Neural progenitor cell (in vitro differentiated cells): ENCODE measurements at regions not wholly inside any gene's neighbourhood (a gene's known extent, or its start where the extent isn't known, plus 50 kb on each side); places are given as distances from the start of the nearest gene placed in this dataset.

Experiments
- DNase-seq: peaks from one replicate; pipeline ENCODE4 v3.0.0-alpha.2; 2016; ENCODE audit warnings: low spot score
- H2AFZ ChIP-seq: fragments of 200-600 bp; sonication (generic); replicated peaks from 2 replicates; pipeline ENCODE4 v1.6.1; 2016; ENCODE audit warnings: antibody characterized with exemption
- H3F3A ChIP-seq: fragments of 200-600 bp; sonication (generic); 2 replicates; pipeline ENCODE4 v1.6.1; 2016; ENCODE audit warnings: antibody characterized with exemption, low read depth
- H3K27ac ChIP-seq: fragments of 200-600 bp; sonication (generic); 2 replicates; pipeline ENCODE4 v1.5.1; 2016; ENCODE audit warnings: mild to moderate bottlenecking
- H3K27me3 ChIP-seq: fragments of 200-600 bp; sonication (generic); 2 replicates; pipeline ENCODE4 v1.6.1; 2016; ENCODE audit warnings: mild to moderate bottlenecking, moderate library complexity
- H3K36me3 ChIP-seq: fragments of 200-600 bp; sonication (generic); 2 replicates; pipeline ENCODE4 v1.5.1; 2016
- H3K4me1 ChIP-seq: fragments of 200-600 bp; sonication (generic); 2 replicates; pipeline ENCODE4 v1.6.1; 2016; ENCODE audit warnings: mixed run types
- H3K4me2 ChIP-seq: fragments of 200-600 bp; sonication (generic); 2 replicates; pipeline ENCODE4 v1.6.1; 2016
- H3K4me3 ChIP-seq: fragments of 200-600 bp; sonication (generic); 2 replicates; pipeline ENCODE4 v1.5.1; 2016
- H3K79me2 ChIP-seq: fragments of 200-600 bp; sonication (generic); 2 replicates; pipeline ENCODE4 v1.6.1; 2016; ENCODE audit warnings: low read depth
- H3K9ac ChIP-seq: fragments of 200-600 bp; sonication (generic); 2 replicates; pipeline ENCODE4 v1.6.1; 2016
- H3K9me3 ChIP-seq: fragments of 200-600 bp; sonication (generic); 2 replicates; pipeline ENCODE4 v1.5.1; 2016; ENCODE audit warnings: low read depth
- H4K20me1 ChIP-seq: fragments of 200-600 bp; sonication (generic); 2 replicates; pipeline ENCODE4 v1.6.1; 2016; ENCODE audit warnings: low read depth
- H3K27ac Mint-ChIP-seq: 3 replicates; pipeline ENCODE4 v1.8.0; 2021; ENCODE audit warnings: mixed read lengths
- H3K27me3 Mint-ChIP-seq: 2 replicates; pipeline ENCODE4 v1.8.0; 2022; ENCODE audit warnings: low read depth, mild to moderate bottlenecking, inconsistent platforms, moderate library complexity, mixed read lengths; ENCODE audit not compliant: insufficient read depth
- H3K36me3 Mint-ChIP-seq: 3 replicates; pipeline ENCODE4 v1.8.0; 2021; ENCODE audit warnings: mixed read lengths
- H3K4me1 Mint-ChIP-seq: 3 replicates; pipeline ENCODE4 v1.8.0; 2021; ENCODE audit warnings: mixed read lengths
- H3K4me3 Mint-ChIP-seq: 3 replicates; pipeline ENCODE4 v1.8.0; 2021; ENCODE audit warnings: mild to moderate bottlenecking, moderate library complexity, mixed read lengths
- H3K9me3 Mint-ChIP-seq: 3 replicates; pipeline ENCODE4 v1.8.0; 2020; ENCODE audit warnings: mixed read lengths
- EZH2 ChIP-seq: fragments of 200-600 bp; sonication (generic); IDR thresholded peaks from 2 replicates; pipeline ENCODE4 v1.6.1; 2017; ENCODE audit warnings: antibody characterized with exemption, mild to moderate bottlenecking, moderate library complexity
- EZH2phosphoT487 ChIP-seq: fragments of 200-600 bp; sonication (generic); IDR thresholded peaks from 2 replicates; pipeline ENCODE4 v1.6.1; 2017; ENCODE audit warnings: antibody characterized with exemption
- TF ChIP-seq, protein P1 (sequence below): fragments of 200-600 bp; sonication (generic); IDR thresholded peaks from 2 replicates; pipeline ENCODE4 v1.5.1; 2017; ENCODE audit warnings: antibody characterized with exemption, mild to moderate bottlenecking

DNA sequence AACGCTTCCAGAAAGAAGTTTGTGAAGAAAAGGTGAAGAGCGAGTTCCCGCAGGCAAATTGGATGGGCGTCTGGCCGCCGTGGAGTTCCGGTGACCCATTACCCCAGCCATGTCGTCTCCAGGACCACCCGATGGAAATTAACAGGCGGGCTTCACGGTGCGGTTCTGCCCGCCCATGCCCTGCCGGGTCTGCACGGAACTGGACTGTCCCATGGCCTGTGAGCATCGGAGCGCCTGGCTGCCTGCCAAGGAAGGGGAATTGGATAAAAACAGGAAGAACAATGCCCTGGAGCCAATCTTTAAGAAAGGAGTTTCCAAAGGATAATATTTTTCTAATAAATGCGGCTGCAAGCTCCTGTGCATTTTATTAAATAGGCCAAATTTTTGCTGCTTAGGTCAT is 319.8 kb upstream of the SLC7A11 start:
- Histone ChIP-seq H3K9me3 (no peaks in the 10 kb centered on the region), H4K20me1 (no peaks in the 10 kb centered on the region), H3K4me2 (no peak overlapping the region), H3K9ac (no peak overlapping the region), H3K4me1 (no peaks in the 10 kb centered on the region), H3K36me3 (no peaks in the 10 kb centered on the region), H3K27ac (no peak overlapping the region), H3K4me3 (no peak overlapping the region), H3F3A (no peaks in the 10 kb centered on the region), H2AFZ (no peak overlapping the region), H3K27me3 (no peaks in the 10 kb centered on the region), H3K79me2 (no peaks in the 10 kb centered on the region)
- Mint-ChIP-seq H3K4me1 (peaks cover 4% of the 10 kb centered on the region), H3K9me3 (peaks cover 4% of the 10 kb centered on the region), H3K4me3 (no peak overlapping the region), H3K27ac (no peak overlapping the region), H3K36me3 (peaks cover 2% of the 10 kb centered on the region), H3K27me3 (peaks cover 2% of the 10 kb centered on the region)
- DNase-seq = no peak
- no peak for TF ChIP-seq EZH2
- no peak for TF ChIP-seq EZH2phosphoT487
- TF ChIP-seq, protein P1, sequence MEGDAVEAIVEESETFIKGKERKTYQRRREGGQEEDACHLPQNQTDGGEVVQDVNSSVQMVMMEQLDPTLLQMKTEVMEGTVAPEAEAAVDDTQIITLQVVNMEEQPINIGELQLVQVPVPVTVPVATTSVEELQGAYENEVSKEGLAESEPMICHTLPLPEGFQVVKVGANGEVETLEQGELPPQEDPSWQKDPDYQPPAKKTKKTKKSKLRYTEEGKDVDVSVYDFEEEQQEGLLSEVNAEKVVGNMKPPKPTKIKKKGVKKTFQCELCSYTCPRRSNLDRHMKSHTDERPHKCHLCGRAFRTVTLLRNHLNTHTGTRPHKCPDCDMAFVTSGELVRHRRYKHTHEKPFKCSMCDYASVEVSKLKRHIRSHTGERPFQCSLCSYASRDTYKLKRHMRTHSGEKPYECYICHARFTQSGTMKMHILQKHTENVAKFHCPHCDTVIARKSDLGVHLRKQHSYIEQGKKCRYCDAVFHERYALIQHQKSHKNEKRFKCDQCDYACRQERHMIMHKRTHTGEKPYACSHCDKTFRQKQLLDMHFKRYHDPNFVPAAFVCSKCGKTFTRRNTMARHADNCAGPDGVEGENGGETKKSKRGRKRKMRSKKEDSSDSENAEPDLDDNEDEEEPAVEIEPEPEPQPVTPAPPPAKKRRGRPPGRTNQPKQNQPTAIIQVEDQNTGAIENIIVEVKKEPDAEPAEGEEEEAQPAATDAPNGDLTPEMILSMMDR = no peak

- Histone ChIP-seq H3K9me3 (no peaks in the 10 kb centered on the region), H3K36me3 (no peaks in the 10 kb centered on the region), H3K4me1 (no peaks in the 10 kb centered on the region), H3K27me3 (no peaks in the 10 kb centered on the region), H2AFZ (no peak overlapping the region), H4K20me1 (no peaks in the 10 kb centered on the region), H3K4me2 (no peak overlapping the region), H3F3A (no peaks in the 10 kb centered on the region), H3K79me2 (no peaks in the 10 kb centered on the region), H3K4me3 (no peak overlapping the region), H3K9ac (no peak overlapping the region), H3K27ac (no peak overlapping the region)
- Mint-ChIP-seq H3K9me3 (peaks cover 4% of the 10 kb centered on the region), H3K36me3 (peaks cover 2% of the 10 kb centered on the region), H3K27ac (no peak overlapping the region), H3K4me1 (peaks cover 4% of the 10 kb centered on the region), H3K27me3 (peaks cover 2% of the 10 kb centered on the region), H3K4me3 (no peak overlapping the region)
- TF ChIP-seq EZH2phosphoT487 = no peak
- no peak for TF ChIP-seq EZH2
- TF ChIP-seq, protein P1 = no peak
- no peak for DNase-seq
These were observed 319.2 kb upstream of the SLC7A11 start for GRCh38 chr4:138561276-138561880.

DNA sequence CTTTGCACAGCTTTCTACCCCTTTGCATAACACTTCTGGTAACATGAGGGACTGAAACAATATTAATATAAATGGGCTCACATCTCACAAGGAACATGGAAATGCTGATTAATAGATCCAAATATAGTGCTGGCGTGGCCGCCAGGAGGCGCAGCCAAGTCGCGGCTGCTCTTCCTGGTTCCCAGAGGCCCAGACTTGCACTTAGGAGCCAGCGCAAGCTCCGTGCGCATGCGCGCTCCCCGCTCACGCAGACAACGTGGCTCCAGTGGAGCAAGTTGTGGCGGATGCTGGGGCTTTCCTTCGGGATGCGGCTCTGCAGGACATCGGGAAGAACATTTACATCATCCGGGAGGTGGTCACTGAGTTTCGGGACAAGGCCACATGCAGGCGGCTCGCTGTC is 318.3 kb upstream of the SLC7A11 start:
- Mint-ChIP-seq H3K36me3 (peaks cover 2% of the 10 kb centered on the region), H3K4me3 (no peak overlapping the region), H3K27ac (no peak overlapping the region), H3K9me3 (peaks cover 4% of the 10 kb centered on the region), H3K4me1 (peaks cover 11% of the 10 kb centered on the region), H3K27me3 (peaks cover 2% of the 10 kb centered on the region)
- no peak for TF ChIP-seq EZH2phosphoT487
- TF ChIP-seq, protein P1 = peak; percentile 7
- no peak overlapping the region for H3K4me3 ChIP-seq
- no peak overlapping the region for H3K9ac ChIP-seq
- no peaks in the 10 kb centered on the region for H3K79me2 ChIP-seq
- H3K9me3 ChIP-seq = no peaks in the 10 kb centered on the region
- H4K20me1 ChIP-seq = no peaks in the 10 kb centered on the region
- H3K4me1 ChIP-seq = peaks cover 7% of the 10 kb centered on the region
- no peak overlapping the region for H3K27ac ChIP-seq
- no peaks in the 10 kb centered on the region for H3F3A ChIP-seq
- no peaks in the 10 kb centered on the region for H3K36me3 ChIP-seq
- no peaks in the 10 kb centered on the region for H3K27me3 ChIP-seq
- DNase-seq = no peak
- H3K4me2 ChIP-seq = no peak overlapping the region
- no peak overlapping the region for H2AFZ ChIP-seq
